ENCODE measurements at regions not wholly inside any gene's neighbourhood (a gene's known extent, or its start where the extent isn't known, plus 50 kb on each side); places are given as distances from the start of the nearest gene placed in this dataset.

GRCh38 chr2:120437604-120438000 lies 91.7 kb downstream of the INHBB start:
- H3K4me3 ChIP-seq (ENCODE audit: low read depth in 1 of 2, low read length in 2 of 2), result no peak overlapping the region
- H3K4me1 ChIP-seq (ENCODE audit: insufficient read depth, low read length), result no peaks in the 10 kb centered on the region
- H3K9ac ChIP-seq (ENCODE audit: low read depth, low read length), result no peak overlapping the region
- H2AFZ ChIP-seq (ENCODE audit: low read depth, low read length), result no peak overlapping the region
- no peaks in the 10 kb centered on the region for H3K27me3 ChIP-seq (ENCODE audit: insufficient read depth, low read length, poor library complexity)
- TF ChIP-seq EZH2 (IDR thresholded peaks at IDR 0.05; ENCODE audit: borderline replicate concordance, low read depth, low read length, severe bottlenecking) (no peak), CTCF (IDR thresholded peaks at IDR 0.05; ENCODE audit: borderline replicate concordance, extremely low read depth, low read length, poor library complexity, severe bottlenecking) (no peak)
- no peaks in the 10 kb centered on the region; the same call in none of the 2 replicates for H4K20me1 ChIP-seq (ENCODE audit: insufficient read depth, low read length)
- H3K36me3 ChIP-seq (ENCODE audit: insufficient read depth, low read length), result no peaks in the 10 kb centered on the region
- H3K27ac ChIP-seq (ENCODE audit: low read length), result no peak overlapping the region
- DNase-seq (no peak), ATAC-seq (ENCODE audit: insufficient read depth, low read depth) (no peak)
- no peaks in the 10 kb centered on the region for H3K79me2 ChIP-seq (ENCODE audit: insufficient read depth, low read length)
- no peaks in the 10 kb centered on the region for H3K9me3 ChIP-seq (ENCODE audit: insufficient read depth, low read length, severe bottlenecking)
- no peak overlapping the region for H3K4me2 ChIP-seq (ENCODE audit: insufficient read depth, low read length)

- ATAC-seq (ENCODE audit: insufficient read depth, low read depth), result no peak
- no peaks in the 10 kb centered on the region for H3K36me3 ChIP-seq (ENCODE audit: insufficient read depth, low read length)
- TF ChIP-seq CTCF (IDR thresholded peaks at IDR 0.05; ENCODE audit: borderline replicate concordance, extremely low read depth, low read length, poor library complexity, severe bottlenecking) (no peak), EZH2 (IDR thresholded peaks at IDR 0.05; ENCODE audit: borderline replicate concordance, low read depth, low read length, severe bottlenecking) (no peak)
- H3K27ac ChIP-seq (ENCODE audit: low read length), result no peak overlapping the region
- no peak overlapping the region for H3K4me3 ChIP-seq (ENCODE audit: low read depth in 1 of 2, low read length in 2 of 2)
- no peaks in the 10 kb centered on the region for H3K27me3 ChIP-seq (ENCODE audit: insufficient read depth, low read length, poor library complexity)
- H3K4me2 ChIP-seq (ENCODE audit: insufficient read depth, low read length), result no peak overlapping the region
- H3K79me2 ChIP-seq (ENCODE audit: insufficient read depth, low read length), result no peaks in the 10 kb centered on the region
- no peaks in the 10 kb centered on the region; the same call in 1 of the 2 replicates for H4K20me1 ChIP-seq (ENCODE audit: insufficient read depth, low read length)
- H3K9me3 ChIP-seq (ENCODE audit: insufficient read depth, low read length, severe bottlenecking), result no peaks in the 10 kb centered on the region
- no peak overlapping the region for H2AFZ ChIP-seq (ENCODE audit: low read depth, low read length)
- H3K4me1 ChIP-seq (ENCODE audit: insufficient read depth, low read length), result no peaks in the 10 kb centered on the region
- no peak for DNase-seq
- no peak overlapping the region for H3K9ac ChIP-seq (ENCODE audit: low read depth, low read length)
These were observed 92.5 kb downstream of the INHBB start for GRCh38 chr2:120438301-120439066.

- Histone ChIP-seq H4K20me1 (ENCODE audit: insufficient read depth, low read length) (no peaks in the 10 kb centered on the region), H3K4me2 (ENCODE audit: insufficient read depth, low read length) (no peak overlapping the region), H3K27me3 (ENCODE audit: insufficient read depth, low read length, poor library complexity) (no peaks in the 10 kb centered on the region), H3K36me3 (ENCODE audit: insufficient read depth, low read length) (no peaks in the 10 kb centered on the region), H3K9me3 (ENCODE audit: insufficient read depth, low read length, severe bottlenecking) (no peaks in the 10 kb centered on the region), H3K27ac (ENCODE audit: low read length) (no peak overlapping the region), H3K79me2 (ENCODE audit: insufficient read depth, low read length) (no peaks in the 10 kb centered on the region), H3K9ac (ENCODE audit: low read depth, low read length) (no peak overlapping the region), H2AFZ (ENCODE audit: low read depth, low read length) (no peak overlapping the region), H3K4me1 (ENCODE audit: insufficient read depth, low read length) (no peaks in the 10 kb centered on the region), H3K4me3 (ENCODE audit: low read depth in 1 of 2, low read length in 2 of 2) (no peak overlapping the region)
- ATAC-seq (ENCODE audit: insufficient read depth, low read depth) (no peak), DNase-seq (no peak)
- no peak for TF ChIP-seq CTCF (IDR thresholded peaks at IDR 0.05; ENCODE audit: borderline replicate concordance, extremely low read depth, low read length, poor library complexity, severe bottlenecking)
- TF ChIP-seq EZH2 (IDR thresholded peaks at IDR 0.05; ENCODE audit: borderline replicate concordance, low read depth, low read length, severe bottlenecking), result no peak
These were observed 93.1 kb downstream of the INHBB start for GRCh38 chr2:120439067-120439368.
